HEK293 (cell line): ENCODE measurements at regions not wholly inside any gene's neighbourhood (a gene's known extent, or its start where the extent isn't known, plus 50 kb on each side); places are given as distances from the start of the nearest gene placed in this dataset.

ENCODE experiments used
- REST ChIP-seq: fragments of 450-650 bp; formaldehyde crosslinking; IDR thresholded peaks from 2 replicates; pipeline ENCODE4 v1.5.1; 2016; ENCODE audit warnings: missing biosample characterization, missing genetic modification characterization
- SP2 ChIP-seq: fragments of 450-650 bp; formaldehyde crosslinking; IDR thresholded peaks from 2 replicates; pipeline ENCODE4 v1.5.1; 2016; ENCODE audit warnings: missing biosample characterization, missing genetic modification characterization
- ZNF350 ChIP-seq: fragments of 450-650 bp; formaldehyde crosslinking; IDR thresholded peaks from 2 replicates; pipeline ENCODE4 v1.5.0; 2017; ENCODE audit warnings: missing biosample characterization, mild to moderate bottlenecking, missing genetic modification characterization
- TF ChIP-seq, protein P1 (sequence below): fragments of 450-650 bp; formaldehyde crosslinking; IDR thresholded peaks from 2 replicates; pipeline ENCODE4 v1.5.1; 2016; ENCODE audit warnings: missing biosample characterization, missing genetic modification characterization

GRCh38 chr6:62400521-62401259, 114.7 kb upstream of the KHDRBS2 start:
- TF ChIP-seq REST (tag by site-specific recombination) (no peak), SP2 (no peak), ZNF350 (tag by site-specific recombination) (no peak)
- TF ChIP-seq, protein P1, sequence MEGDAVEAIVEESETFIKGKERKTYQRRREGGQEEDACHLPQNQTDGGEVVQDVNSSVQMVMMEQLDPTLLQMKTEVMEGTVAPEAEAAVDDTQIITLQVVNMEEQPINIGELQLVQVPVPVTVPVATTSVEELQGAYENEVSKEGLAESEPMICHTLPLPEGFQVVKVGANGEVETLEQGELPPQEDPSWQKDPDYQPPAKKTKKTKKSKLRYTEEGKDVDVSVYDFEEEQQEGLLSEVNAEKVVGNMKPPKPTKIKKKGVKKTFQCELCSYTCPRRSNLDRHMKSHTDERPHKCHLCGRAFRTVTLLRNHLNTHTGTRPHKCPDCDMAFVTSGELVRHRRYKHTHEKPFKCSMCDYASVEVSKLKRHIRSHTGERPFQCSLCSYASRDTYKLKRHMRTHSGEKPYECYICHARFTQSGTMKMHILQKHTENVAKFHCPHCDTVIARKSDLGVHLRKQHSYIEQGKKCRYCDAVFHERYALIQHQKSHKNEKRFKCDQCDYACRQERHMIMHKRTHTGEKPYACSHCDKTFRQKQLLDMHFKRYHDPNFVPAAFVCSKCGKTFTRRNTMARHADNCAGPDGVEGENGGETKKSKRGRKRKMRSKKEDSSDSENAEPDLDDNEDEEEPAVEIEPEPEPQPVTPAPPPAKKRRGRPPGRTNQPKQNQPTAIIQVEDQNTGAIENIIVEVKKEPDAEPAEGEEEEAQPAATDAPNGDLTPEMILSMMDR (tag by site-specific recombination) = no peak
